ENCODE measurements at regions not wholly inside any gene's neighbourhood (a gene's known extent, or its start where the extent isn't known, plus 50 kb on each side); places are given as distances from the start of the nearest gene placed in this dataset.
"Not testable (repeated sequence)": the region's sequence is repeated elsewhere in the genome, so short reads cannot be mapped to it uniquely, and the experiment has no call there.

- not testable (repeated sequence) for DNase-seq (ENCODE audit: low read depth)
These were observed 77.6 kb downstream of the HHIPL2 start for GRCh38 chr1:222470252-222470805.

- no peak for DNase-seq (ENCODE audit: low read depth)
These were observed 81.6 kb downstream of the HHIPL2 start for GRCh38 chr1:222466150-222466865.

DNA sequence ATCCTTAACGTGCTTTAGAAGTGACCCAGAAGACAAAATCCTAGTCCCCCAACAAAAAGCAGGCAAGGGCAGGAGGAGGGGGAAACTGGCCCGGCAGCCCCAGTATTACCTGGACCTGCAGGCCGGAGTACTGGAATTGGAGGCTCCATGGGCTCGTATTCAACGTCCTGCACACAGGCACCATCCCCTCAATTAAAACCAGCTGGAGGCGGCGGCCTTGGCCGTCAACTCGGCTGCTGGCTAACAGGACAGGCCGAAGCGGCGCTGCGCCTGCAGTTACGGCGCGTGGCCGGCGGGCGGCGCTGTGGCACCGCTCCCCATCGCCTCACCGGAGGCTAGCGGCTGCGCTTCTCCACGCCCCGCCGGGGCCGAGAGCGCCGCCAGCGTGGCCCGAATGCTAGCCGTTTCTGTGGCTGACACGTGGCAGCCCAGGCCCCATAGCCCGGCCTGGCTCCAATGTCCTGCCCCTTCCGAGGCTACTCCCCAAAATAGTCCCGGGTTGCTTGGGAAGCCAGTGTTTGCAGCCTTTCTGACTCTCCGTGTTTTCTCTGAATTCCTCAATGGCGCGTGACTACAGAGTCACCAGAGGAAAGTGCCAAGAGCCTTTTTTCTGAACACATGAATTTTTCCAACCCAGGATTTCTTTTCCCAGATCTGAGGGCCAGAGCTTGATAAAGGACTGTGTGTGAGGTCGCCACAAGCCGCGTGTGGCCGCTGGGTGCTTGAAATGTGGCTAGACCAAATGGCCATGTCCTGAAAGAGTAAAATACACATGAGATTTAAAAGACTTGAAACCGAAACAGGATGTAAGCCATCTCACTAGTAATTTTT is 82.5 kb downstream of the HHIPL2 start:
- peak; percentile 63 for DNase-seq (ENCODE audit: low read depth)

DNA sequence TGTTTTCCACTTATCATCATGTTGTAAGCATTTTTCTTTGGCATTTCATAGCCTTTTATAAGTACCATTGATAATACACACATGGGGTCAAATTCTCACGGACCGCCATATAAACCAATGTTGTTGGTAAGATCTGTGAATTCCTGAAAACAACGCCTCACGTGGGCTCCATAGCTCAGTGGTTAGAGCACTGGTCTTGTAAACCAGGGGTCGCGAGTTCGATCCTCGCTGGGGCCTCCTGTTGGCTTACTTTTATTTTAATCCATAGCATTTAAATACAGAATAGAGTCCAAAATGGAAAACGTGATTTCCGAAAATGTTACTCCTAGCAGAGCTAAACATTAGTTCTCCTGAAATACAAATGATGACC is 83.1 kb downstream of the HHIPL2 start:
- DNase-seq (ENCODE audit: low read depth), result peak; percentile 35

DNA sequence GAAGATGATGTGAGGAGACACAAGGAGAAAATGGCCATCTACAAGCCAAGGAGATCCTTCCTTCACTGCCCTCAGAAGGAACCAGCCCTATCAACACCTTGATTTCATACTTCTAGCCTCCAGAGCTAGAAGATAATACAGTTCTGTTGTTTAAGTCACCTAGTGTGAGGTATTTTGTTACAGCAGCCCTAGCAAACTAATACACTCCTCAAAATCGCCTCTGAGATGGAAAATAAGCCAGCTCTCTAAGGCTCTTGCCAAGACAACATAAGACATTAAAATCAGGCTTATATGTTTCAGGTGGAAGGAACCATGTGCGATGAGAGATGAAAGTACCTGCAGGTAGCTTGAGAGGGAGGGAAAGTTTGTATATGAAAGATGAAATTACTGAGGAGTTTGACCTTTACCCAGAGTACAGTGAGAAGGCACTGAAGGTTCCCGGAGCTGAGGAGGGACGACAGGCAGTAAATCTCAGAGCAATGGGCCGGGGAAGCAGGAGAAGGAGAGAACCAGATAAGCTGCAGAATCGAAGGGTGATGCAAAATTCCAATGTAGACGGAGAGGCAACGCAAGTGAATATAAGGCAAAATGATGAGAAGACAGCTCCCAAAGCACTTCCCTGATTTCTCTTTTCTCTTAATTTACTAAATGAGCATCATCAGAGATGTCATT is 84.7 kb downstream of the HHIPL2 start:
- DNase-seq (ENCODE audit: low read depth), result no peak

DNA sequence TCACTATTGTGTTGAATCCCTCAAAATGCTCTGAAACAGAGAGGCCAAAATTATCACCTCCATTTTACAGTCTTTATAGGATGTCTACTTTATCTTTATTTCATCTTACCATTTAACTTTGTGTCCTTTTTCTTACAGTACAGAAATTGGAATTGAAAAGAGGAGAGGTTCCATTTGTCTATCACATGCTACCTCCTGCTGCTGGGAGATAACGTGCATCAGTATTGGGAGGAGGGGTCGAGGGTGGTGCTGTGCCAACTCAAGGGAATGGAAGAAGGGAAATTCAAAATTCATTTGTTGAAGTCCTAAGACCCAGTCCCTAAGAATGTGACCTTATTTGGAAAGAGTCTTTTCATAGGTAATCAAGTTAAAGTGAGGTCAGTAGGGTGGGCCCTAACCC is 85.3 kb downstream of the HHIPL2 start:
- no peak for DNase-seq (ENCODE audit: low read depth)

- no peak for DNase-seq (ENCODE audit: low read depth)
These were observed 86.0 kb downstream of the HHIPL2 start for GRCh38 chr1:222461941-222462340.

- no peak for DNase-seq (ENCODE audit: low read depth)
These were observed 88.3 kb downstream of the HHIPL2 start for GRCh38 chr1:222459652-222460051.

DNA sequence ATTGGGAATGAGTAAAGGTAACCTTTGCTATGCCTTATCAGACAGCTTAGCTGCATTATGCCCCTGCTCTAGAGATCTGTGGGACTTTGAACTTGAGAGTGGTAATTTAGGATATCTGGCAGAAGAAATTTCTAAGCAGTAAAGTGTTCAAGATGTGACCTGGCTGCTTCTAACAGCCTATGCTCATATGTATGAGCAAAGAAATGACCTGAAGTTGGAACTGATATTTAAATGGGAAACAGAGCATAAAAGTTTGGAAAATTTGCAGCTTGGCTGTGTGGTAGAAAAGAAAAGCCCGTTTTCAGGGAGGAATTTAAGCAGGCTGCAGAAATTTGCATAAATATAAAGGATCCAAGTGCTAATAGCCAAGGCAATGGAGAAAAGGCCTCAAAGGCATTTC is 90.4 kb downstream of the HHIPL2 start:
- DNase-seq (ENCODE audit: low read depth), result no peak

DNA sequence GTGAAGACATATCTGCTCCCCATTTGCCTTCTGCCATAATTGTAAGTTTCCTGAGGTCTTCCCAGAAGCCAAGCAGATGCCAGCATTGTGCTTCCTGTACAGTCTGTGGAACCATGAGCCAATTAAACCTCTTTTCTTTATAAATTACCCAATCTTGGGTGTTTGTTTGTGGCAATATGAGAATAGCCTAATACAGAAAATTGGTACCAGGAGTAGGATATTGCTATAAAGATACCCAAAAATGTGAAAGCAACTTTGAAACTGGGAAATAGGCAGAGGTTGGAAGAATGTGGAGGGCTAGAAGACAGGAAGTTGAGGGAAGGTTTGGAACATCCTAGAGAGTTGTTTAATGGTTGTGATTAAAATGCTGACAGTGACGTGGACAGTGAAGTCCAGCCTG is 90.8 kb downstream of the HHIPL2 start:
- DNase-seq (ENCODE audit: low read depth), result no peak

DNA sequence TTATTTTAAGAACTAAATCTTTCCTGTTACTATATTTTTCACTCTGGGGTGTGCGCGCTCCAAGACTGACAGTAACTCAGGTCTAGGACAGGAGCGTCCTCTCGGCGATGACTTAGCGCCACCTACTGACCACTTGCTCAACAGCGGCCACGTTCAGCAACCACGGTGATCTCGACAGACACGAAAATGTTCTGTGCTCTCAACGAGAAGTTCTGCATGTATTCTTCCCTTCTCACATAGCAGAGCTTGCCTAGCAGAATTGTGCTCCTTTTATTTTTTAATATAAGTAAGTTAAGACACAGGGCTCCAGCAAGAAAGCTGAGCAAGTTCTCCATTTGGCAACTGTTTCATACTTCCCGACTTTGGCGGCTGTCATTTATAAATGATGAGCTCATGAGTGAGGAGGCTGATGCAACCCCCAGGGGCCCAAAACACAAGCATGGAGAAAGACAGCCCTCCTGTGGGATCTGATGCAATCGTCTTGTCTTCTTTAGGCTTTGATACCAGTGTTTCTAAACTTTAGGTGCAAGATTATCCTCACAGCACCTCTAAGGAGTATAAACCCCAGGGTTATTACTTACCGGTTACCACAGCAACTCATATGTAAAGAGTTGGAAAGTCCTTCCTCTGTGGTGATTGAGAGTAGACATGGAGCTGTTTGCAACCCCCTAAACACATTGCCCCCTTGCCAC is 92.6 kb downstream of the HHIPL2 start:
- peak; percentile 70 for DNase-seq (ENCODE audit: low read depth)

DNA sequence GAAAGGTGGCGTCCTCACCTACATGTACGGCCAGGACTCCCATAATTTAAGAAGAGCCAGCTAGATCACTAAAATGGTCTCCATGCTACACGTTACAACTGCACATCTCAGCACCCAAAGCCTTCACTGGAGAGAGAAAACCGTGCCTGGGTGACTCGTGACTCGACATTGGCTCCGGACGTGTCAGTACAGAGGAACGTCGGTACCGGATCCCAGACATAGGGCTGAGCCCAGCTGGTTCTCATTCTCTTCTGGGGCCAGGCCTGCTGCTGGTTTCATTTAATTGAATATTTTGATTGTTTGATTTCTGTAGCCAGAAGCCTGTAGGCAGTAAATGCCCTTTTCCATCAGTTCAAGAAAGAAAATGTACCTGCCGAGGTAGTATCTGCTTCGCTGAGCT is 93.1 kb downstream of the HHIPL2 start:
- DNase-seq (ENCODE audit: low read depth), result no peak

- DNase-seq (ENCODE audit: low read depth), result no peak
These were observed 93.7 kb downstream of the HHIPL2 start for GRCh38 chr1:222454186-222454585.

DNA sequence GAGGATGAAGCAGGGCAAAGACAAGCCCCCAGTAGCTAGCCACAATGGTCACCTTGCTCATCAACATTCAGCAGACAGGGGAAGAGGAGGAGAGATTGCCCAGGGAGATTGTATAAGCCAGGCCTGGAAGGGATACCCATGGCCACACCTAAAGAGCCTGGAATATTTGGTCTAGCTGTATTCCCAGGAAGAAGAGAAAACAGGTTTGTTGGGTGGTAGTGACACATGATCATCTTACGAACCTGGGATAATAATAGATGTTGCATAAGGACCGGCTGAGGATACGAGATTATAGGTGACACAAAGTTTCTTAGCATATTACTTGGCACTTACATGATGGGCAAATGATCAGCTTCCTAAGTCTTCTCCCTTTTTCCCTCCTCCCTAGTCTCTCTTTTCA is 95.9 kb downstream of the HHIPL2 start:
- no peak for DNase-seq (ENCODE audit: low read depth)

GRCh38 chr1:222443566-222443965 is 104.3 kb downstream of the HHIPL2 start:
- DNase-seq (ENCODE audit: low read depth), result no peak

- DNase-seq (ENCODE audit: low read depth), result no peak
These were observed 106.8 kb downstream of the HHIPL2 start for GRCh38 chr1:222441066-222441465.

DNA sequence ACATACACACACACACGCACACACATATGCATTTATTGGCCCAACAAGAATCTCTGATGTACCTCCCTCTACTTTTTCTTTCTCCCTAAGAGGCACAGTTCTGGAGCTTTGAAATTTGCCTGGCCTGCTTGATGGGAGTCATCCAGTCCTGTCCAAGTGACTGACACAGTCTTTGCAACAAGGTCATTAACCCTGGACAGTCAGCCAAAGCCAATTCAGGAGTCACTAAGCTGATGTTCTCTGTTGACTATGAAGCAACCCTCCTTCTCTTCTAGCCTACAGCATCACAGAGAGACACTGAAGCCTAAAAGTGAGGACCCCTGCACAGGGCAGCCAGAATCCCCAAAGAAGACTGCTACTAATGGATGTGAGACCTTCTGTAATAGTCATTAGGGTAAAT is 123.1 kb downstream of the HHIPL2 start:
- DNase-seq (ENCODE audit: low read depth), result no peak

- no peak for DNase-seq (ENCODE audit: low read depth)
These were observed 126.5 kb downstream of the HHIPL2 start for GRCh38 chr1:222421380-222421779.

GRCh38 chr1:222420633-222421032 is 127.3 kb downstream of the HHIPL2 start:
- DNase-seq (ENCODE audit: low read depth), result no peak

DNA sequence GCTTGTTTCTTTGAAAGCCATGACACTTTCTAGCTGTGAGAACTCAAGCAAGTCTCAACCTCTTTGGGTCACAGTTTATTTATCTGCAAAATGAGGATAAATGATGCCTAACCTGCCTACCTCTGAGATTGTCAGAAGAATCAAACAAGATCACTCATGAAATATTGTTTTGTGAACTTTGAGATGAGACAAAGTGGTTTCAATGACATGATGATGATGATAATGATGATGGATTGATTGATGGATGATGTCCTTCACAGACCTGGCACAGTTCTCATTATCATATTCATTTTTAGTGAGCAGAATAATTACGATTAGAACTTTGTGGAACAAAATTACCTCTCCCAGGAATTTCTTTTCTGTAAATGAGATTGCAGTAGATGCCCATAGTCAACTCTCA is 129.2 kb downstream of the HHIPL2 start:
- DNase-seq (ENCODE audit: low read depth), result no peak

DNA sequence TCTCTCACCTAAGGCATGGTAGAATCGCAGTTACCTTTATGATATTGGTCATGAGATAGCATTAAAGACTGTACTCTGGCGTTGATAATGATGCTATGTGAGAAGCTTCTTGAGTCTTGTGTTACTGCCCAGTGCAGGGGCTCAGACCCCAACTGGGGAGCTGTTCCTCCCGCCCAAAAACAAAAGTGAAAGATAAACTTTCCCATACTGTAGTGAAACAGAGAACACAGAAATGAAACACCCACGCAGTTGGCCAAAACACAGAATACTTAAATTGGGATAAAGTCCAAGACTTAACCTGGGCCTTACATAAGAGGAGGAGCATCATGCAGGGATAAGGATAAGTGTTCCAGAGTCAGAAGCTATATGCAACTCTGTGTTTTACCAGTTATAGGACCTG is 130.6 kb downstream of the HHIPL2 start:
- DNase-seq (ENCODE audit: low read depth), result no peak

Data from stimulated activated CD4-positive, alpha-beta T cell treated with anti-CD3 and anti-CD28 coated beads, Interleukin-2, amount 100 ng/mL, for 4 hours (primary cell).